ENCODE measurements at regions not wholly inside any gene's neighbourhood (a gene's known extent, or its start where the extent isn't known, plus 50 kb on each side); places are given as distances from the start of the nearest gene placed in this dataset.

- H3K79me2 ChIP-seq (ENCODE audit: insufficient read depth, low read length) = no peaks in the 10 kb centered on the region
- no peaks in the 10 kb centered on the region for H3K36me3 ChIP-seq (ENCODE audit: low read length)
- H2AFZ ChIP-seq (ENCODE audit: low read depth, low read length, severe bottlenecking) = no peak overlapping the region
- H3K9ac ChIP-seq (ENCODE audit: low read length) = no peak overlapping the region
- H3K9me2 ChIP-seq (replicated peaks; ENCODE audit: insufficient read depth, low read length) = no peaks in the 10 kb centered on the region
- no peak overlapping the region for H3K4me2 ChIP-seq (ENCODE audit: low read depth, low read length, poor library complexity, severe bottlenecking)
- H3K4me3 ChIP-seq (ENCODE audit: insufficient read depth, low read length, poor library complexity, severe bottlenecking) = no peak overlapping the region
- no peaks in the 10 kb centered on the region for H3K9me3 ChIP-seq (ENCODE audit: insufficient read depth, low read length)
- no peak for TF ChIP-seq EZH2phosphoT487 (conservative IDR thresholded peaks at IDR 0.05; ENCODE audit: low read length)
- TF ChIP-seq CTCF (IDR thresholded peaks at IDR 0.05; ENCODE audit: insufficient read depth, low read length, poor library complexity, severe bottlenecking) = no peak
- no peaks in the 10 kb centered on the region for H3F3A ChIP-seq (ENCODE audit: insufficient read depth)
- no peaks in the 10 kb centered on the region for H4K20me1 ChIP-seq (ENCODE audit: low read depth, low read length)
- H3K27ac ChIP-seq (ENCODE audit: low read depth, low read length) = no peak overlapping the region
- H3K27me3 ChIP-seq (ENCODE audit: low read length) = no peaks in the 10 kb centered on the region
Measured at GRCh38 chr5:89313804-89314588, 431.0 kb upstream of the MEF2C start.

GRCh38 chr5:89313044-89313443 is 430.1 kb upstream of the MEF2C start:
- Histone ChIP-seq H3K4me3 (ENCODE audit: insufficient read depth, low read length, poor library complexity, severe bottlenecking) (no peak overlapping the region), H3K9me3 (ENCODE audit: insufficient read depth, low read length) (no peaks in the 10 kb centered on the region), H3F3A (ENCODE audit: insufficient read depth) (no peaks in the 10 kb centered on the region), H3K27ac (ENCODE audit: low read depth, low read length) (no peak overlapping the region), H3K27me3 (ENCODE audit: low read length) (no peaks in the 10 kb centered on the region), H2AFZ (ENCODE audit: low read depth, low read length, severe bottlenecking) (no peak overlapping the region), H4K20me1 (ENCODE audit: low read depth, low read length) (no peaks in the 10 kb centered on the region), H3K9me2 (replicated peaks; ENCODE audit: insufficient read depth, low read length) (no peaks in the 10 kb centered on the region), H3K79me2 (ENCODE audit: insufficient read depth, low read length) (no peaks in the 10 kb centered on the region), H3K9ac (ENCODE audit: low read length) (no peak overlapping the region), H3K36me3 (ENCODE audit: low read length) (no peaks in the 10 kb centered on the region), H3K4me2 (ENCODE audit: low read depth, low read length, poor library complexity, severe bottlenecking) (no peak overlapping the region)
- TF ChIP-seq CTCF (IDR thresholded peaks at IDR 0.05; ENCODE audit: insufficient read depth, low read length, poor library complexity, severe bottlenecking) (no peak), EZH2phosphoT487 (conservative IDR thresholded peaks at IDR 0.05; ENCODE audit: low read length) (no peak)

- Histone ChIP-seq H2AFZ (ENCODE audit: low read depth, low read length, severe bottlenecking) (no peak overlapping the region), H3F3A (ENCODE audit: insufficient read depth) (no peaks in the 10 kb centered on the region), H3K27ac (ENCODE audit: low read depth, low read length) (no peak overlapping the region), H3K79me2 (ENCODE audit: insufficient read depth, low read length) (no peaks in the 10 kb centered on the region), H3K9ac (ENCODE audit: low read length) (no peak overlapping the region), H3K4me3 (ENCODE audit: insufficient read depth, low read length, poor library complexity, severe bottlenecking) (no peak overlapping the region), H4K20me1 (ENCODE audit: low read depth, low read length) (no peaks in the 10 kb centered on the region), H3K9me3 (ENCODE audit: insufficient read depth, low read length) (no peaks in the 10 kb centered on the region), H3K4me2 (ENCODE audit: low read depth, low read length, poor library complexity, severe bottlenecking) (no peak overlapping the region), H3K27me3 (ENCODE audit: low read length) (no peaks in the 10 kb centered on the region), H3K9me2 (replicated peaks; ENCODE audit: insufficient read depth, low read length) (no peaks in the 10 kb centered on the region), H3K36me3 (ENCODE audit: low read length) (no peaks in the 10 kb centered on the region)
- TF ChIP-seq CTCF (IDR thresholded peaks at IDR 0.05; ENCODE audit: insufficient read depth, low read length, poor library complexity, severe bottlenecking) = no peak
- no peak for TF ChIP-seq EZH2phosphoT487 (conservative IDR thresholded peaks at IDR 0.05; ENCODE audit: low read length)
Measured at GRCh38 chr5:89309268-89309667, 426.3 kb upstream of the MEF2C start.

All from SU-DHL-6 (cell line).